HL-60 (cell line): ENCODE measurements at regions not wholly inside any gene's neighbourhood (a gene's known extent, or its start where the extent isn't known, plus 50 kb on each side); places are given as distances from the start of the nearest gene placed in this dataset.

ENCODE experiments used
- GABPA ChIP-seq: IDR thresholded peaks from 2 replicates; pipeline ENCODE4 v1.6.1; 2012; ENCODE audit warnings: low read depth
- TF ChIP-seq, protein P1 (sequence below): IDR thresholded peaks from one replicate; pipeline ENCODE4 v1.5.1; 2011; ENCODE audit warnings: low read length, control low read depth, inconsistent platforms; ENCODE audit not compliant: insufficient read depth
- TF ChIP-seq, protein P2 (sequence below): IDR thresholded peaks from 2 replicates; pipeline ENCODE4 v1.6.1; 2012; ENCODE audit warnings: low read depth; ENCODE audit not compliant: insufficient replicate concordance

GRCh38 chr7:24216576-24217125, 67.3 kb upstream of the NPY start:
- TF ChIP-seq, protein P1, sequence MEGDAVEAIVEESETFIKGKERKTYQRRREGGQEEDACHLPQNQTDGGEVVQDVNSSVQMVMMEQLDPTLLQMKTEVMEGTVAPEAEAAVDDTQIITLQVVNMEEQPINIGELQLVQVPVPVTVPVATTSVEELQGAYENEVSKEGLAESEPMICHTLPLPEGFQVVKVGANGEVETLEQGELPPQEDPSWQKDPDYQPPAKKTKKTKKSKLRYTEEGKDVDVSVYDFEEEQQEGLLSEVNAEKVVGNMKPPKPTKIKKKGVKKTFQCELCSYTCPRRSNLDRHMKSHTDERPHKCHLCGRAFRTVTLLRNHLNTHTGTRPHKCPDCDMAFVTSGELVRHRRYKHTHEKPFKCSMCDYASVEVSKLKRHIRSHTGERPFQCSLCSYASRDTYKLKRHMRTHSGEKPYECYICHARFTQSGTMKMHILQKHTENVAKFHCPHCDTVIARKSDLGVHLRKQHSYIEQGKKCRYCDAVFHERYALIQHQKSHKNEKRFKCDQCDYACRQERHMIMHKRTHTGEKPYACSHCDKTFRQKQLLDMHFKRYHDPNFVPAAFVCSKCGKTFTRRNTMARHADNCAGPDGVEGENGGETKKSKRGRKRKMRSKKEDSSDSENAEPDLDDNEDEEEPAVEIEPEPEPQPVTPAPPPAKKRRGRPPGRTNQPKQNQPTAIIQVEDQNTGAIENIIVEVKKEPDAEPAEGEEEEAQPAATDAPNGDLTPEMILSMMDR: no peak
- TF ChIP-seq, protein P2, sequence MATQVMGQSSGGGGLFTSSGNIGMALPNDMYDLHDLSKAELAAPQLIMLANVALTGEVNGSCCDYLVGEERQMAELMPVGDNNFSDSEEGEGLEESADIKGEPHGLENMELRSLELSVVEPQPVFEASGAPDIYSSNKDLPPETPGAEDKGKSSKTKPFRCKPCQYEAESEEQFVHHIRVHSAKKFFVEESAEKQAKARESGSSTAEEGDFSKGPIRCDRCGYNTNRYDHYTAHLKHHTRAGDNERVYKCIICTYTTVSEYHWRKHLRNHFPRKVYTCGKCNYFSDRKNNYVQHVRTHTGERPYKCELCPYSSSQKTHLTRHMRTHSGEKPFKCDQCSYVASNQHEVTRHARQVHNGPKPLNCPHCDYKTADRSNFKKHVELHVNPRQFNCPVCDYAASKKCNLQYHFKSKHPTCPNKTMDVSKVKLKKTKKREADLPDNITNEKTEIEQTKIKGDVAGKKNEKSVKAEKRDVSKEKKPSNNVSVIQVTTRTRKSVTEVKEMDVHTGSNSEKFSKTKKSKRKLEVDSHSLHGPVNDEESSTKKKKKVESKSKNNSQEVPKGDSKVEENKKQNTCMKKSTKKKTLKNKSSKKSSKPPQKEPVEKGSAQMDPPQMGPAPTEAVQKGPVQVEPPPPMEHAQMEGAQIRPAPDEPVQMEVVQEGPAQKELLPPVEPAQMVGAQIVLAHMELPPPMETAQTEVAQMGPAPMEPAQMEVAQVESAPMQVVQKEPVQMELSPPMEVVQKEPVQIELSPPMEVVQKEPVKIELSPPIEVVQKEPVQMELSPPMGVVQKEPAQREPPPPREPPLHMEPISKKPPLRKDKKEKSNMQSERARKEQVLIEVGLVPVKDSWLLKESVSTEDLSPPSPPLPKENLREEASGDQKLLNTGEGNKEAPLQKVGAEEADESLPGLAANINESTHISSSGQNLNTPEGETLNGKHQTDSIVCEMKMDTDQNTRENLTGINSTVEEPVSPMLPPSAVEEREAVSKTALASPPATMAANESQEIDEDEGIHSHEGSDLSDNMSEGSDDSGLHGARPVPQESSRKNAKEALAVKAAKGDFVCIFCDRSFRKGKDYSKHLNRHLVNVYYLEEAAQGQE: no peak
- no peak for TF ChIP-seq GABPA
